SIG-M5 treated with dmso at 0.1 percent for 504 hours (cell line): ENCODE measurements at regions not wholly inside any gene's neighbourhood (a gene's known extent, or its start where the extent isn't known, plus 50 kb on each side); places are given as distances from the start of the nearest gene placed in this dataset.
A peak's percentile ranks its signal among the peaks of the same experiment; 100 is the strongest.

Experiments
- DNase-seq: peaks from one replicate; lab custom pipeline; 2025; ENCODE audit not compliant: unreplicated experiment; lab: John Stamatoyannopoulos, UW

GRCh38 chr17:72491102-72491501 is 370.3 kb downstream of the SOX9 start:
- DNase-seq: no peak

GRCh38 chr17:72492494-72492893 is 371.7 kb downstream of the SOX9 start:
- DNase-seq: no peak

- DNase-seq: no peak
These were observed 372.1 kb downstream of the SOX9 start for GRCh38 chr17:72492941-72493340.

- DNase-seq: no peak
These were observed 373.7 kb downstream of the SOX9 start for GRCh38 chr17:72494566-72494965.

GRCh38 chr17:72496461-72496860 is 375.6 kb downstream of the SOX9 start:
- no peak for DNase-seq

GRCh38 chr17:72497915-72498314 is 377.1 kb downstream of the SOX9 start:
- DNase-seq: no peak

- no peak for DNase-seq
These were observed 377.8 kb downstream of the SOX9 start for GRCh38 chr17:72498364-72499210.

GRCh38 chr17:72501404-72502370 is 380.9 kb downstream of the SOX9 start:
- DNase-seq: no peak

GRCh38 chr17:72502371-72503341 is 381.8 kb downstream of the SOX9 start:
- DNase-seq: peak; percentile 1

- DNase-seq: no peak
These were observed 382.7 kb downstream of the SOX9 start for GRCh38 chr17:72503556-72503955.

- DNase-seq: no peak
These were observed 384.0 kb downstream of the SOX9 start for GRCh38 chr17:72504783-72505182.

- DNase-seq: no peak
These were observed 386.0 kb downstream of the SOX9 start for GRCh38 chr17:72506773-72507172.

GRCh38 chr17:72507370-72507769 is 386.6 kb downstream of the SOX9 start:
- no peak for DNase-seq

GRCh38 chr17:72510351-72511016 is 389.7 kb downstream of the SOX9 start:
- no peak for DNase-seq

- no peak for DNase-seq
These were observed 390.4 kb downstream of the SOX9 start for GRCh38 chr17:72511242-72511641.

GRCh38 chr17:72511874-72512273 is 391.1 kb downstream of the SOX9 start:
- DNase-seq: no peak

- no peak for DNase-seq
These were observed 392.1 kb downstream of the SOX9 start for GRCh38 chr17:72512649-72513556.

GRCh38 chr17:72514321-72514861 is 393.6 kb downstream of the SOX9 start:
- DNase-seq: no peak

- no peak for DNase-seq
These were observed 394.1 kb downstream of the SOX9 start for GRCh38 chr17:72514891-72515290.
